Keratinocyte (primary cell): ENCODE measurements at regions not wholly inside any gene's neighbourhood (a gene's known extent, or its start where the extent isn't known, plus 50 kb on each side); places are given as distances from the start of the nearest gene placed in this dataset.

Source experiments
- EZH2 ChIP-seq: IDR thresholded peaks from one replicate; pipeline ENCODE4 v1.6.1; 2012; ENCODE audit warnings: inconsistent platforms, mild to moderate bottlenecking, low read length, moderate library complexity
- TF ChIP-seq, protein P1 (sequence below), 3 experiments: IDR thresholded peaks in 1 of 3; conservative IDR thresholded peaks in 1 of 3; optimal IDR thresholded peaks in 1 of 3; 2 replicates in 2 of 3; 3 replicates in 1 of 3; pipeline versions ENCODE3 to v1.5.1; 2011; ENCODE audit warnings: low read length in 3 of 3, mild to moderate bottlenecking in 3 of 3, moderate library complexity in 2 of 3, control low read depth in 1 of 3, inconsistent platforms in 1 of 3; ENCODE audit not compliant: insufficient read depth in 2 of 3; ENCODE audit errors: extremely low read depth in 1 of 3

DNA sequence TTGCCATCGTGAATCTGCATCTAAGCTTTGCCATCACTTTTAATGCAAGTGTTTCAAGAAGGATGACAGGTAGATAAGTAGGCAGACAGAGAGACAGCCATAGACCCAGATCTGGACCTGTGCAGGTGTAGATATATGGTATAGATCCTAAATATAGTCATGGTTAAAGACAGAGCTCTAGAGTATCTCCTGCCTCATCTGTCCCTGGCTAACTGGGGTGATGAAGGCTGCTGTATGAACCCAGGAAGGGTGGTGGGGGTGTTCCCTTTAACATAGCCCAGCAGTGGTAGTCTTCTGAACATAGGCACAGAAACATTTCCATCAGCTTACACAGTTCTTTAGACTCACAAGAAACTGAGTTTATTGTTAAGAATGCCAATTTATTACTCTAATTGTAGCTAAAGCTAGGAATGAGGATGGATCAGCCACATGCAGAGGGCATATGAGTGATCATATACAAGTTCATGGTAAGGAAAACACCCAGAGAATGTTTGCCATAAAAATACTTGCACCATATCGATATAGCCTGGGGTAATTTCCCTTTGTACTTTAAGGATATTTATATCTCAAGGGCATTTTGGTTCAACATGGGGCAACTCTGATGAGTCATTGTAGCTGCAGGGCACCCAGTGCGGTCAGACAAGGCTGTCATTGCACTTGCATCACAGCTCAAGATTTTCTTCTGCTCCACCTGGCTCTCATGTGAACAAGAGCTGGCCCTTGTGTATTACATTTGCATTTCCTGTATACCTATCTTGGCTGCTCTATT is 587.2 kb downstream of the EPM2A start:
- TF ChIP-seq, protein P1, sequence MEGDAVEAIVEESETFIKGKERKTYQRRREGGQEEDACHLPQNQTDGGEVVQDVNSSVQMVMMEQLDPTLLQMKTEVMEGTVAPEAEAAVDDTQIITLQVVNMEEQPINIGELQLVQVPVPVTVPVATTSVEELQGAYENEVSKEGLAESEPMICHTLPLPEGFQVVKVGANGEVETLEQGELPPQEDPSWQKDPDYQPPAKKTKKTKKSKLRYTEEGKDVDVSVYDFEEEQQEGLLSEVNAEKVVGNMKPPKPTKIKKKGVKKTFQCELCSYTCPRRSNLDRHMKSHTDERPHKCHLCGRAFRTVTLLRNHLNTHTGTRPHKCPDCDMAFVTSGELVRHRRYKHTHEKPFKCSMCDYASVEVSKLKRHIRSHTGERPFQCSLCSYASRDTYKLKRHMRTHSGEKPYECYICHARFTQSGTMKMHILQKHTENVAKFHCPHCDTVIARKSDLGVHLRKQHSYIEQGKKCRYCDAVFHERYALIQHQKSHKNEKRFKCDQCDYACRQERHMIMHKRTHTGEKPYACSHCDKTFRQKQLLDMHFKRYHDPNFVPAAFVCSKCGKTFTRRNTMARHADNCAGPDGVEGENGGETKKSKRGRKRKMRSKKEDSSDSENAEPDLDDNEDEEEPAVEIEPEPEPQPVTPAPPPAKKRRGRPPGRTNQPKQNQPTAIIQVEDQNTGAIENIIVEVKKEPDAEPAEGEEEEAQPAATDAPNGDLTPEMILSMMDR (optimal IDR thresholded peaks at IDR 0.05 in 1 of 3, IDR thresholded peaks at IDR 0.05 in 1 of 3, conservative IDR thresholded peaks at IDR 0.05 in 1 of 3; ENCODE audit: extremely low read depth in 1 of 3, insufficient read depth in 2 of 3, low read length in 3 of 3) = no peak
- no peak for TF ChIP-seq EZH2
